NCI-H187 treated with DMSO at 0.1 percent for 48 hours (cell line): ENCODE measurements at regions not wholly inside any gene's neighbourhood (a gene's known extent, or its start where the extent isn't known, plus 50 kb on each side); places are given as distances from the start of the nearest gene placed in this dataset.

Source experiments
- DNase-seq: peaks from one replicate; lab custom pipeline; 2025; lab: John Stamatoyannopoulos, UW

- DNase-seq = no peak
Observed at GRCh38 chr3:24764236-24764915, 269.7 kb upstream of the THRB start.

- DNase-seq = no peak
Observed at GRCh38 chr3:24765399-24765798, 270.7 kb upstream of the THRB start.

DNA sequence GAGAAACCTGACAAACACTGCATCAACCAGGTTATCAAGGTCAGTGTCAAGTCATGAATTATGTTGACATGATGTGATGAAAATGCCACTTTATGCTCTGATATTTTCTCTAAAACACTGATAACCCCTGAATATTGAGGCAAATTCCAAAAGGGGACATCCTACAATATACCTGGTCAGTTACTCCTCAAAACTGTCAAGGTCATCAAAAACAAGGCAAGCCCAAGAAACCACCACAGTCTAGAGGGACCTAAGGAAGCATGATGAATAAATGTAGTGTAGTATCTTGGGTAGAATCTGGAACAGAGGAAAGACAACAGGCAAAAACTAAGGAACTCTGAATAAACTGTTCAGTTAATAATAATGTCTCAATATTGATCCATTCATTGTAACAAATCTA is 275.3 kb upstream of the THRB start:
- no peak for DNase-seq

DNA sequence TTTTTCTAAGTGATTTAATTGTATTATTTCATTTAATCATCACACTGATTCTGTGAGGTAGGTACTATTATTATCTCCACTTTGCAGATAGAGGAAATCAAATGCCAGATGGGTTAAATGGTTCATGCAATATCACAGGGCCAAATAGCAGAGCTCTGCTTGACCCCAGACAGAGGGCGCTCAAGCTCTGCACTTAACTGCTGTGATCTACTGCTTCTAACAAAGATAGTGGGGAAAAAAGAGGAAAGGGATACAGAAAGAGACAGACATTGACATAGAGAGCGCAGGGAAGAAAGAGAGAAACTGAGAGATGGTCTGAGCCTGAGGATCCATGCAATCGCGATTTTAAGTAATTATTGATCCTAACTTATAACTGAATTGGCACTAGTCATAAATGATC is 279.1 kb upstream of the THRB start:
- no peak for DNase-seq

DNA sequence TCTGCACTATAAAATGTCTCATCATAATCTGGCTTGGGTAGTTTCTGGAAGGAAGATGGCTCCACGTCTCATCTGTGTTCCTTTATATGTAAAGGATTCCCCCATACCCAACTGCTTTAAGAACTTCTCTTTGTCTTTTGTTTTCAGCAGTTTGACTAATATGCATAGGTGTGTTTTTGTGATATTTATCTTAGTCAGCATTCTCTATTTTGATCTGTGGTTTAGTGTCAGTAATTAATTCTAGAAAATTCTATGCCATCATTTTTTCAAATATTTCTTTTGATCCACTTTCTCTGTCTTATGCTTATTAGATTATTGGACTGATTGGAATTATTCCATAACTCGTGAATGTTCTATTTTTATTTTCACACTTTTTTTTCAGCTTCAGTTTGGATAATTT is 286.3 kb upstream of the THRB start:
- no peak for DNase-seq

GRCh38 chr3:24781454-24781853 is 286.8 kb upstream of the THRB start:
- DNase-seq = no peak

DNA sequence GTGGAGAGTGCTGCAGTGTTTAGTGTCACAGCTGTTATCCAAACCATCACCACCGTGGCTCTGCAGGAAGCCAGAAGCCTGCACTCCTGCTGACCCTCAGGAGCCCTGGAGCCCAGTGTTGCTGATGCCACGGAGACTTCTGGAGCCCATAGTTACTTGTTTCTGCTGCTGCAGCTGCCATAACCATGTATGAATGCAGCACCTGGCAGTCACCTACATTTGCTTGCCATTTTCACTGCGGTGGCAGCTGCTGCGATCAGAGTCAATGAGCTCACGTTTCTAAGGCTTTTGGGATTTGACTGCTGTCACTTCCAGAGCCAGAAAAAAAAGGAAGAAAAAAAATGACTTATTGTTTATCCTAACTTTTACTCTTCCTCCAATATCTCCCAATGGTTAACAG is 299.2 kb upstream of the THRB start:
- DNase-seq = no peak

GRCh38 chr3:24802614-24803013 is 308.0 kb upstream of the THRB start:
- no peak for DNase-seq

GRCh38 chr3:24804095-24804494 is 309.4 kb upstream of the THRB start:
- DNase-seq = no peak

GRCh38 chr3:24810881-24811280 is 316.2 kb upstream of the THRB start:
- DNase-seq = no peak

GRCh38 chr3:24812116-24812515 is 317.5 kb upstream of the THRB start:
- no peak for DNase-seq

DNA sequence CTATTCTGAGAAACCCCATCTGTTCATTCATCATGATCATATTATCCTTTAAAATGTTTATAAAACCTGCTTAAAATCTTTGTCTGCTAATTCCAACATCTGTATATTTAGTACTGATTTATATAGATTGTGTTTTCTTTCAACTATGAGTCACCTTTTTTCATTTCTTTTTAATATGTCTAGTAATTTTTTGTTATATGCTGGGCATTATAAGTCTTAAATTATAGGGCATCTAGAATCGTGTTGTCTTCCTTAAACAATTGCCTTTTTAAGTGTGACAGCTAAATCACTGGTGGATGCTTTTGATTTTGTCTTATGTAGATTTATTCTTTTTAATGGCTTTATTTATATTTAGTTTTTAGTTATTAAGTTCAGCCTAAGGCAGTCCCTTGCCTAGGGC is 323.4 kb upstream of the THRB start:
- DNase-seq = no peak

- no peak for DNase-seq
Observed at GRCh38 chr3:24828011-24828410, 333.4 kb upstream of the THRB start.

DNA sequence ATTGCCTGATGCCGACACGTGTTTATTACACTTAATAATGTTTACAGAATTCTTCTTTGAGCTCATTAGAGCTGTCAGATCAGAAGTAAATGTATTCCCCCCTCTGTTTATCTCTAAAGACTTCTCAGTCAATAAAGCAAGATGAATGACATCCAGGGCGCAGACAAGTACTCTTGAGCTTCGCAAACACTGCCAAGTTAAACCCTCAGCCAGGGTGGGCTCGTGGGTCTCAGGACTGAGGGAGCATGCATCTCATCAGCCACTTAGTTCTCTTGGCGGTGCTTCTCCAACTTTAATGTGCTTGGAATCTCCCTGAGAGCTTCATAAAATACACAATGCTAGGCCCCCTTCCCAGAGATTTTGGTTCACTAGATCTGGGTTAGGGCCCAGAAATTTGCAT is 333.9 kb upstream of the THRB start:
- DNase-seq = no peak

DNA sequence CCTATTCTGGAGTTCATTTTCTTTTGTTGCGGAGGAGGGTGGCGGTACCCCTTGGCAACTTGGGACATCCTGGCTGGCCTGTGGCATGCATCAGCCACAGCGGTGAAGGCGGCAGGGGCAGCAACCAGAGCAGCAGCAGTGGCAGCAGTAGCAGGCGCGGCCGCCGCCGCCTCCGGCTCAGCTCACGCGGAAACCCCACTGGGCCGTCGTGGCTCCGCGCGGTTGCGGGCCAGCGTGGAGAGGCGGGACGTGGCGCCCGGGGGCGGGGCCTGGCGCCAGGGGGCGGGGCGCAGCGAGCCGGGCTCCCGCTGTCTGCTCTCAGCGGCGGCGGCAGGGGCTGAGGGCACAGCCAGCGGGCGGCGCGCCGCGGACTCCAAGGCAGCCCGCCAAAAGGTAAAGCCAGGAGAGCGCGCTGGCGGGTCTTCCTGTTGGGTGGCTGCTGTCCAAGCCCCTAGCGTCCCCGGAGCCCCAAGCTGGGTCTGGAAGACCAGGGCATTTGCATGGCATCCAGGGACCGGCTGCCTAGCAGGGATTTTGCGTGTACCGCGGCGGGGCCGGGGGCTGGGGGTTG is 334.4 kb upstream of the THRB start:
- DNase-seq = no peak

- no peak for DNase-seq
Observed at GRCh38 chr3:24829629-24830229, 335.1 kb upstream of the THRB start.

DNA sequence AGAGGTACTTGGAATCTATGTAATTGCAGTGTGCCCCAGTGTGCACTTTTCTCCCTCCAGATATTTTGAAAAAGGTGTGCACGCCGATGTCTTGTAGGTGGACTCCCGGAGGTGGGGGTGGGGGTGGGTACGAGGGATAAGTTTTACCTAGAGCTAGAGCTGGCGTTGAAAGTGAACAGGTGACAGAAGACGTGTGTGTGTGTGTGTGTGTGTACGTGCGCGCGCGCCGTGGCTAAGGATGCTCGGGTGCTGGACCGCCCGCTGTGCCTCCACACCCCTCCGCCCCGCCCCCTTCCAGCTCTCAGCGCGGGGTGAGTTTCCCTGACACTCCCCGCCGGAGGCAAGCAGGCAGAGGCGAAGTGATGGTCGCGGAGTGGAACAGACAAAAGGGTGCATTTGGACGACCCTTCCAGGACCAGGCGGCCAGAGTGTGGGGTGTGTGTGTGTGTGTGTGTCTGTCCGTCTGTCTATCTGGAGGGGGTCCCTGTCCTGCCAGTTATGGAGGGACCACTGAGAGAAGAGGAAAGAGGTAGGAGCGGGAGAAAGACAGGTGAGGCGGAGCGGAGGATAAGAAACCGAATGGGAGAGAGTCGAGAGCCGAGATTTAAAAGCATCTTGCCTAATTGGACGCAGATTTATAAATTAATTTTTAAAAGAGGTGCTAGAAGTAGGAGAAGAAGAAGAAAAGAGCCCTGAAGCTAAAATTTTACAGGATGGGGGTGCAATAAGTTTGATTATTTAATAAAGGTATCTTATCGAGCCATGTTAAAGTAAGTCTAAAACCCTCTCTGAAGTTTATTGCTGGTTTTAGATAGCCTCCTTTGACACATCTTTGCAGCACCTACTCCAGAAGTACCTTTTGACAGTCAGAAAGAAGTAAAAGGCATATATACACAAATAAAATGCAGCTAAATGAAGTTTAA is 335.8 kb upstream of the THRB start:
- DNase-seq = no peak

DNA sequence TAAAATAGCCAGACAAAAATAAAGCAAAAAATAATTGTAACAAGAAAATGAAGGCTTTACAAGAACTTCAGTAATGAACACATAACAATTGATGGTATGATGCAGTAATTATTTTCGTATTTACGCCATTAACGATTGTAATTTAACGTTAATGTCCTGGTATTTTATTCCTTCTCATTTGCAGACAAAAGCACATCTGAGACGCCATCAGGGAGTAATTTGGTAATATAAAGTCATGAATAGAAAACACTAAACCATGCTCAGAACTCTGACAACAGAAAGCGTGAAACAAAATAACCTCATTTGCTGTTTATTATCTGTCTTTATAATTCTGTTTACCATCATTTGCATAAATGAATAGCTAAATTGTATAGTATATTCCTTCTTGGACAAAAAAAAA is 336.6 kb upstream of the THRB start:
- no peak for DNase-seq

- DNase-seq = no peak
Observed at GRCh38 chr3:24832891-24833290, 338.2 kb upstream of the THRB start.

GRCh38 chr3:24834442-24834841 is 339.8 kb upstream of the THRB start:
- no peak for DNase-seq

DNA sequence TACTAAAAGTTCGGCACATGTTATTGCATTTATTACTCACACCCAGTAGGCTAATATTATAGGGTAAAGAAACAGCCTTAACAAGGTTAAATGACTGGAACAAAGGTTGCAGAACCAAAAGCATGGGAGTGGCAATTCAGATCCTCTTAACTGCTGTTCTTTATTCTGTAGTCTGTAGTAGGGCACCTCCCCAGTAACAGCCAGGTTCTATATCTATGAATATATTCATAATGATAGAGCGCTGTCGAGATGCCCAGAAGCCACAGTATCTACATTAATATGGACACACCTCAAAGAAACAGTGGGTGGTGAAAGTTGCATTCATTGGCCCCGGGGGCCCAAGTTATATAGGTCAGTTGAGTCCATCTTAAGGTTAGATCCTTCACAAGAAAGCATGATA is 340.9 kb upstream of the THRB start:
- DNase-seq = no peak

DNA sequence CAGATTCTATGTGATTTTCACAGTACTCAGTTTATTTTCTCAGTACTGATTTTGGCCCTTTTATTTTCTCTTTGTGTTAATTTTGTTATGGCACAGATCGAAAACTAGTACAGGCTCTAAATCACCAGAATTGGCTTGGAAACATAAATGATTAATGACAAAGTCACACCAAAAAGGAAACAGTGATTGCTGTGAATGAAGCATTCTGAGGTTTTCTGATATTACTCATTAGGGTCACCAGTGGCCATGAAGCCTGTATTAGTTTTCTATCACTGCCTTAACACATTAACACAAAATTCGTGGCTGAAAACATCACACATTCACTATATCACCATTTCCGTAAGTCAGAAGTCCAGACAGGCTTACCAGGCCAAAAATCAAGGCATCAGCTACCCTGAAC is 343.0 kb upstream of the THRB start:
- DNase-seq = no peak

- DNase-seq = no peak
Observed at GRCh38 chr3:24838533-24838932, 343.9 kb upstream of the THRB start.
